MG63 (cell line): ENCODE measurements at regions not wholly inside any gene's neighbourhood (a gene's known extent, or its start where the extent isn't known, plus 50 kb on each side); places are given as distances from the start of the nearest gene placed in this dataset.
"Not testable (repeated sequence)": the region's sequence is repeated elsewhere in the genome, so short reads cannot be mapped to it uniquely, and the experiment has no call there.

Experiments
- DNase-seq: peaks from one replicate; pipeline ENCODE4 v3.0.0-alpha.2; 2020
- H3K27me3 ChIP-seq: fragments of 250-450 bp; sonication (Bioruptor Pico); 2 replicates; pipeline ENCODE4 v1.5.1; 2020; ENCODE audit warnings: mild to moderate bottlenecking, moderate library complexity
- H3K36me3 ChIP-seq: fragments of 250-450 bp; sonication (Bioruptor Pico); 2 replicates; pipeline ENCODE4 v1.5.1; 2020; ENCODE audit warnings: mild to moderate bottlenecking, moderate library complexity
- H3K4me3 ChIP-seq: fragments of 250-450 bp; sonication (Bioruptor Pico); 2 replicates; pipeline ENCODE4 v1.5.1; 2020; ENCODE audit warnings: mild to moderate bottlenecking, moderate library complexity
- H3K9me3 ChIP-seq: fragments of 250-450 bp; sonication (Bioruptor Pico); 2 replicates; pipeline ENCODE4 v1.5.1; 2020; ENCODE audit warnings: mild to moderate bottlenecking, moderate library complexity

- no peak for DNase-seq
- Histone ChIP-seq H3K27me3 (no peaks in the 10 kb centered on the region), H3K4me3 (no peak overlapping the region), H3K36me3 (no peaks in the 10 kb centered on the region), H3K9me3 (no peaks in the 10 kb centered on the region)
Measured at GRCh38 chr10:64795847-64796246, 1274.6 kb downstream of the REEP3 start.

- no peak for DNase-seq
- H3K27me3 ChIP-seq: no peaks in the 10 kb centered on the region
- H3K9me3 ChIP-seq: no peaks in the 10 kb centered on the region
- no peak overlapping the region for H3K4me3 ChIP-seq
- H3K36me3 ChIP-seq: no peaks in the 10 kb centered on the region
Measured at GRCh38 chr10:64798297-64798696, 1277.1 kb downstream of the REEP3 start.

- not testable (repeated sequence) for H3K36me3 ChIP-seq, H3K27me3 ChIP-seq, H3K9me3 ChIP-seq, DNase-seq, H3K4me3 ChIP-seq
Measured at GRCh38 chr10:64808233-64808632, 1287.0 kb downstream of the REEP3 start.

GRCh38 chr10:64810046-64810445 is 1288.8 kb downstream of the REEP3 start:
- peak; percentile 4 for DNase-seq
- not testable (repeated sequence) for H3K4me3 ChIP-seq, H3K27me3 ChIP-seq, H3K9me3 ChIP-seq, H3K36me3 ChIP-seq

GRCh38 chr10:64813391-64813790 is 1292.2 kb downstream of the REEP3 start:
- Histone ChIP-seq H3K27me3 (no peaks in the 10 kb centered on the region), H3K4me3 (no peak overlapping the region), H3K36me3 (no peaks in the 10 kb centered on the region), H3K9me3 (no peaks in the 10 kb centered on the region)
- no peak for DNase-seq

- no peak for DNase-seq
- Histone ChIP-seq H3K27me3 (no peaks in the 10 kb centered on the region), H3K36me3 (no peaks in the 10 kb centered on the region), H3K9me3 (no peaks in the 10 kb centered on the region), H3K4me3 (no peak overlapping the region)
Measured at GRCh38 chr10:64814201-64814600, 1293.0 kb downstream of the REEP3 start.

GRCh38 chr10:64829888-64830412 is 1308.7 kb downstream of the REEP3 start:
- Histone ChIP-seq H3K9me3 (no peaks in the 10 kb centered on the region), H3K27me3 (no peaks in the 10 kb centered on the region), H3K4me3 (no peak overlapping the region), H3K36me3 (no peaks in the 10 kb centered on the region)
- no peak for DNase-seq

- Histone ChIP-seq H3K36me3 (no peaks in the 10 kb centered on the region), H3K4me3 (no peak overlapping the region), H3K9me3 (no peaks in the 10 kb centered on the region), H3K27me3 (no peaks in the 10 kb centered on the region)
- DNase-seq: no peak
Measured at GRCh38 chr10:64830869-64831268, 1309.7 kb downstream of the REEP3 start.

- no peaks in the 10 kb centered on the region for H3K27me3 ChIP-seq
- no peaks in the 10 kb centered on the region for H3K36me3 ChIP-seq
- H3K4me3 ChIP-seq: no peak overlapping the region
- H3K9me3 ChIP-seq: no peaks in the 10 kb centered on the region
- DNase-seq: no peak
Measured at GRCh38 chr10:64840341-64840740, 1319.1 kb downstream of the REEP3 start.

GRCh38 chr10:64846700-64847099 is 1325.5 kb downstream of the REEP3 start:
- Histone ChIP-seq H3K9me3 (no peaks in the 10 kb centered on the region), H3K36me3 (no peaks in the 10 kb centered on the region), H3K27me3 (no peaks in the 10 kb centered on the region), H3K4me3 (no peak overlapping the region)
- no peak for DNase-seq

- Histone ChIP-seq H3K36me3 (no peaks in the 10 kb centered on the region), H3K9me3 (no peaks in the 10 kb centered on the region)
- DNase-seq: no peak
Measured at GRCh38 chr10:64855941-64856340, 1334.7 kb downstream of the REEP3 start.

GRCh38 chr10:64859911-64860310 is 1338.7 kb downstream of the REEP3 start:
- Histone ChIP-seq H3K36me3 (no peaks in the 10 kb centered on the region), H3K9me3 (no peaks in the 10 kb centered on the region), H3K4me3 (no peak overlapping the region), H3K27me3 (no peaks in the 10 kb centered on the region)
- DNase-seq: no peak

More at GRCh38 chr10:64855941-64856340, 1334.7 kb downstream of the REEP3 start:
- H3K4me3 ChIP-seq: no peak overlapping the region
- H3K27me3 ChIP-seq: no peaks in the 10 kb centered on the region

GRCh38 chr10:64863836-64864235 is 1342.6 kb downstream of the REEP3 start:
- Histone ChIP-seq H3K9me3 (no peaks in the 10 kb centered on the region), H3K27me3 (no peaks in the 10 kb centered on the region), H3K36me3 (no peaks in the 10 kb centered on the region), H3K4me3 (no peak overlapping the region)
- DNase-seq: no peak

GRCh38 chr10:64867501-64867962 is 1346.3 kb downstream of the REEP3 start:
- Histone ChIP-seq H3K9me3 (no peaks in the 10 kb centered on the region), H3K27me3 (no peaks in the 10 kb centered on the region), H3K36me3 (no peaks in the 10 kb centered on the region), H3K4me3 (no peak overlapping the region)
- DNase-seq: no peak

- no peak for DNase-seq
- Histone ChIP-seq H3K4me3 (no peak overlapping the region), H3K36me3 (no peaks in the 10 kb centered on the region), H3K27me3 (no peaks in the 10 kb centered on the region), H3K9me3 (no peaks in the 10 kb centered on the region)
Measured at GRCh38 chr10:64873088-64873487, 1351.9 kb downstream of the REEP3 start.

- DNase-seq: no peak
- H3K27me3 ChIP-seq: no peaks in the 10 kb centered on the region; the same call in 1 of the 2 replicates
- H3K9me3 ChIP-seq: no peaks in the 10 kb centered on the region
- H3K36me3 ChIP-seq: no peaks in the 10 kb centered on the region
- no peak overlapping the region for H3K4me3 ChIP-seq
Measured at GRCh38 chr10:64873959-64874358, 1352.8 kb downstream of the REEP3 start.

GRCh38 chr10:64880546-64880945 is 1359.3 kb downstream of the REEP3 start:
- H3K4me3 ChIP-seq: no peak overlapping the region
- H3K36me3 ChIP-seq: no peaks in the 10 kb centered on the region
- DNase-seq: no peak
- H3K9me3 ChIP-seq: no peaks in the 10 kb centered on the region
- no peaks in the 10 kb centered on the region; the same call in 1 of the 2 replicates for H3K27me3 ChIP-seq

GRCh38 chr10:64881257-64881656 is 1360.1 kb downstream of the REEP3 start:
- no peaks in the 10 kb centered on the region for H3K9me3 ChIP-seq
- no peaks in the 10 kb centered on the region; the same call in 1 of the 2 replicates for H3K27me3 ChIP-seq
- DNase-seq: no peak
- no peaks in the 10 kb centered on the region for H3K36me3 ChIP-seq
- H3K4me3 ChIP-seq: no peak overlapping the region

GRCh38 chr10:64896582-64896981 is 1375.4 kb downstream of the REEP3 start:
- H3K27me3 ChIP-seq: no peaks in the 10 kb centered on the region
- H3K9me3 ChIP-seq: no peaks in the 10 kb centered on the region
- no peaks in the 10 kb centered on the region for H3K36me3 ChIP-seq
- DNase-seq: no peak
- no peak overlapping the region for H3K4me3 ChIP-seq
